ENCODE measurements at regions not wholly inside any gene's neighbourhood (a gene's known extent, or its start where the extent isn't known, plus 50 kb on each side); places are given as distances from the start of the nearest gene placed in this dataset.

GRCh38 chr9:20065796-20066700 lies 277.2 kb upstream of the SLC24A2 start:
- TF ChIP-seq FOS (IDR thresholded peaks at IDR 0.05; ENCODE audit: low read depth, low read length) = no peak
- TF ChIP-seq MAZ (IDR thresholded peaks at IDR 0.05; ENCODE audit: borderline replicate concordance, low read depth, low read length) = no peak
- TF ChIP-seq USF2 (IDR thresholded peaks at IDR 0.05; ENCODE audit: low read depth, low read length) = no peak
- TF ChIP-seq SMC3 (IDR thresholded peaks at IDR 0.05; ENCODE audit: low read depth, low read length) = no peak
- no peak for TF ChIP-seq RCOR1 (IDR thresholded peaks at IDR 0.05; ENCODE audit: insufficient replicate concordance, low read length)
- no peak for TF ChIP-seq CTCF (conservative IDR thresholded peaks at IDR 0.05; ENCODE audit: low read depth, low read length)
- no peak for TF ChIP-seq BHLHE40 (IDR thresholded peaks at IDR 0.05; ENCODE audit: low read depth, low read length)
- no peak for TF ChIP-seq RAD21 (IDR thresholded peaks at IDR 0.05; ENCODE audit: low read length)
- no TSS peak for BruUV-seq (replicated peaks)
- Histone ChIP-seq H2AK5ac (ENCODE audit: low read depth, low read length) (no peak overlapping the region), H3K4me2 (ENCODE audit: low read depth, low read length) (no peak overlapping the region), H3K9ac (ENCODE audit: low read depth, low read length) (no peak overlapping the region), H2BK5ac (ENCODE audit: low read depth, low read length, poor library complexity, severe bottlenecking) (no peak overlapping the region), H2BK120ac (ENCODE audit: low read depth, low read length) (no peak overlapping the region), H3K14ac (replicated peaks; ENCODE audit: low read depth, low read length) (no peak overlapping the region), H2AK9ac (replicated peaks; ENCODE audit: low read depth, low read length, poor library complexity) (no peak overlapping the region), H4K5ac (ENCODE audit: low read depth, low read length) (no peak overlapping the region), H3K4ac (ENCODE audit: low read depth, low read length) (no peak overlapping the region), H3K4me3 (ENCODE audit: insufficient read depth, low read depth, low read length) (no peak overlapping the region), H4K20me1 (ENCODE audit: insufficient read depth, low read length) (no peaks in the 10 kb centered on the region), H2BK20ac (ENCODE audit: low read depth, low read length) (no peak overlapping the region), H3K36me3 (ENCODE audit: control insufficient read depth, insufficient read depth, low read length) (no peaks in the 10 kb centered on the region), H4K8ac (ENCODE audit: low read depth in 2 of 2, low read length in 2 of 2) (no peak overlapping the region), H3K9me1 (ENCODE audit: insufficient read depth, low read length) (no peaks in the 10 kb centered on the region), H3K9me3 (ENCODE audit: control insufficient read depth, insufficient read depth, low read length) (no peaks in the 10 kb centered on the region), H2AFZ (replicated peaks; ENCODE audit: low read length, poor library complexity) (no peak overlapping the region), H3K27ac (ENCODE audit: insufficient read depth, low read length) (no peak overlapping the region), H3K27me3 (ENCODE audit: control insufficient read depth, insufficient read depth, low read length) (peaks cover 6% of the 10 kb centered on the region), H3K23ac (ENCODE audit: low read depth, low read length) (no peak overlapping the region), H3K18ac (ENCODE audit: low read depth, low read length) (no peak overlapping the region), H3K4me1 (ENCODE audit: control insufficient read depth, insufficient read depth, low read length) (no peaks in the 10 kb centered on the region), H3K79me1 (ENCODE audit: low read depth in 1 of 2, low read length in 2 of 2) (no peaks in the 10 kb centered on the region), H4K91ac (ENCODE audit: insufficient read depth, low read depth, low read length) (no peak overlapping the region), H2BK15ac (ENCODE audit: low read depth, low read length) (no peak overlapping the region), H3K56ac (ENCODE audit: extremely low read depth, insufficient read depth, low read length) (no peak overlapping the region)
- dilution Hi-C loops (cut with HindIII; ENCODE audit: low sequenced_read_pairs, unreplicated experiment) = no loop called here
- ATAC-seq (ENCODE audit: low read depth) (no peak), DNase-seq (no peak)
- whole genome bisulfite sequencing, 2 experiments (ENCODE audit: extremely low coverage in 2 of 2, insufficient read length in 1 of 2) = no CpG with 5 or more reads among the region's 4 CpGs
- CTCF ChIA-PET = interaction anchor here (0.6 kb wide), 1 partner anchor 148 kb away, joined by 3 read pairs; no protein-coding TSS in a partner anchor
- intact Hi-C loops (cut with micrococcal nuclease) = no loop called here
- POLR2A ChIA-PET (ENCODE audit: unreplicated experiment) = no interaction called here
- in situ Hi-C loops (cut with MboI; ENCODE audit: low sequenced_read_pairs) = no loop called here
